HG02623 (cell line): ENCODE measurements at regions not wholly inside any gene's neighbourhood (a gene's known extent, or its start where the extent isn't known, plus 50 kb on each side); places are given as distances from the start of the nearest gene placed in this dataset.
"Not testable (repeated sequence)": the region's sequence is repeated elsewhere in the genome, so short reads cannot be mapped to it uniquely, and the experiment has no call there.

ENCODE experiments used
- ATAC-seq: cut with Tn5 transposase; IDR thresholded peaks from one replicate; pipeline ENCODE4 v1.9.1; 2021; ENCODE audit warnings: moderate library complexity; ENCODE audit not compliant: unreplicated experiment

- ATAC-seq, result no peak
Measured at GRCh38 chr21:35169574-35169973, 120.5 kb upstream of the RUNX1 start.

GRCh38 chr21:35168735-35169134 is 119.6 kb upstream of the RUNX1 start:
- ATAC-seq, result no peak

GRCh38 chr21:35164971-35165483 is 115.9 kb upstream of the RUNX1 start:
- ATAC-seq, result no peak

- ATAC-seq, result no peak
Measured at GRCh38 chr21:35164380-35164779, 115.3 kb upstream of the RUNX1 start.

GRCh38 chr21:35163411-35163810 is 114.3 kb upstream of the RUNX1 start:
- no peak for ATAC-seq

- ATAC-seq, result no peak
Measured at GRCh38 chr21:35162831-35163230, 113.7 kb upstream of the RUNX1 start.

GRCh38 chr21:35159881-35160280 is 110.8 kb upstream of the RUNX1 start:
- no peak for ATAC-seq

- ATAC-seq, result not testable (repeated sequence)
Measured at GRCh38 chr21:35157374-35157773, 108.3 kb upstream of the RUNX1 start.

- no peak for ATAC-seq
Measured at GRCh38 chr21:35156293-35157278, 107.5 kb upstream of the RUNX1 start.

- no peak for ATAC-seq
Measured at GRCh38 chr21:35154788-35155187, 105.7 kb upstream of the RUNX1 start.

GRCh38 chr21:35153671-35154070 is 104.6 kb upstream of the RUNX1 start:
- ATAC-seq, result no peak

- ATAC-seq, result no peak
Measured at GRCh38 chr21:35150562-35151226, 101.6 kb upstream of the RUNX1 start.

GRCh38 chr21:35149698-35150097 is 100.6 kb upstream of the RUNX1 start:
- no peak for ATAC-seq

GRCh38 chr21:35147439-35147838 is 98.3 kb upstream of the RUNX1 start:
- no peak for ATAC-seq

- ATAC-seq, result no peak
Measured at GRCh38 chr21:35145626-35146233, 96.6 kb upstream of the RUNX1 start.

- ATAC-seq, result no peak
Measured at GRCh38 chr21:35144978-35145377, 95.9 kb upstream of the RUNX1 start.

GRCh38 chr21:35142036-35142815 is 93.1 kb upstream of the RUNX1 start:
- ATAC-seq, result no peak

- no peak for ATAC-seq
Measured at GRCh38 chr21:35139382-35139715, 90.2 kb upstream of the RUNX1 start.

- no peak for ATAC-seq
Measured at GRCh38 chr21:35138665-35139381, 89.7 kb upstream of the RUNX1 start.

- no peak for ATAC-seq
Measured at GRCh38 chr21:35136586-35137219, 87.6 kb upstream of the RUNX1 start.
